CD14-positive monocyte (primary cell): ENCODE measurements at regions not wholly inside any gene's neighbourhood (a gene's known extent, or its start where the extent isn't known, plus 50 kb on each side); places are given as distances from the start of the nearest gene placed in this dataset.

Experiments used
- DNase-seq, 3 donors: peaks; one replicate each; pipeline ENCODE4 v3.0.0-alpha.2; 2011 to 2022
- H2AFZ ChIP-seq: 2 replicates; pipeline ENCODE4 v1.6.0; 2012; ENCODE audit warnings: mild to moderate bottlenecking, low read depth, low read length, inconsistent platforms; ENCODE audit not compliant: insufficient read depth, poor library complexity, severe bottlenecking
- H3K27ac ChIP-seq, 2 donors: 1 replicate in 1 of 2; 2 replicates in 1 of 2; pipeline ENCODE4 v1.5.1; 2012 to 2013; ENCODE audit warnings: low read length in 2 of 2, control low read depth in 1 of 2, inconsistent platforms in 1 of 2, low read depth in 1 of 2, mild to moderate bottlenecking in 1 of 2
- H3K27me3 ChIP-seq, 2 donors: one replicate each; pipeline versions ENCODE4 v1.6.0 to v1.6.1; 2011 to 2013; ENCODE audit warnings: low read length in 2 of 2; ENCODE audit not compliant: control insufficient read depth in 2 of 2, insufficient read depth in 2 of 2
- H3K36me3 ChIP-seq, 2 donors: replicated peaks in 1 of 2; 1 replicate in 1 of 2; 2 replicates in 1 of 2; pipeline versions ENCODE4 v1.5.1 to v1.6.1; 2012 to 2013; ENCODE audit warnings: low read length in 2 of 2, control low read depth in 1 of 2, inconsistent platforms in 1 of 2, mild to moderate bottlenecking in 1 of 2; ENCODE audit not compliant: insufficient read depth in 2 of 2, control insufficient read depth in 1 of 2
- H3K4me1 ChIP-seq, 2 donors: 1 replicate in 1 of 2; 2 replicates in 1 of 2; pipeline versions ENCODE4 v1.5.1 to v1.6.1; 2012 to 2013; ENCODE audit warnings: low read length in 2 of 2, control low read depth in 1 of 2, inconsistent platforms in 1 of 2, mild to moderate bottlenecking in 1 of 2, moderate library complexity in 1 of 2; ENCODE audit not compliant: insufficient read depth in 2 of 2, control insufficient read depth in 1 of 2
- H3K4me2 ChIP-seq: replicated peaks from 2 replicates; pipeline ENCODE3; 2012; ENCODE audit warnings: low read length, moderate library complexity, mild to moderate bottlenecking; ENCODE audit not compliant: poor library complexity, severe bottlenecking; ENCODE audit errors: extremely low read depth
- H3K4me3 ChIP-seq, 3 experiments: fragments of 200-600 bp in 1 of 3; sonication (generic) in 1 of 3; replicated peaks in 1 of 3; 1 replicate in 2 of 3; 2 replicates in 1 of 3; pipeline ENCODE4 v1.5.1; 2011 to 2013; ENCODE audit warnings: low read length in 3 of 3, mild to moderate bottlenecking in 3 of 3, control low read depth in 2 of 3, low read depth in 2 of 3, inconsistent platforms in 1 of 3, moderate library complexity in 1 of 3
- H3K79me2 ChIP-seq: 2 replicates; pipeline ENCODE4 v1.6.0; 2012; ENCODE audit warnings: mild to moderate bottlenecking, control low read depth, inconsistent platforms, low read length, moderate library complexity; ENCODE audit not compliant: insufficient read depth
- H3K9ac ChIP-seq: 2 replicates; pipeline ENCODE4 v1.6.0; 2017; ENCODE audit warnings: low read length, mild to moderate bottlenecking; ENCODE audit not compliant: insufficient read depth, poor library complexity, severe bottlenecking
- H3K9me3 ChIP-seq, 2 donors: replicated peaks in 1 of 2; 1 replicate in 1 of 2; 2 replicates in 1 of 2; pipeline versions ENCODE4 v1.5.1 to v1.6.1; 2012 to 2013; ENCODE audit warnings: low read length in 2 of 2, control low read depth in 1 of 2; ENCODE audit not compliant: control insufficient read depth in 1 of 2, insufficient read depth in 1 of 2
- H4K20me1 ChIP-seq: 2 replicates; pipeline ENCODE4 v1.6.0; 2012; ENCODE audit warnings: mild to moderate bottlenecking, low read length, control low read depth, moderate library complexity; ENCODE audit not compliant: insufficient read depth
- H3K27ac Mint-ChIP-seq, 7 donors: one replicate each; pipeline ENCODE4 v1.8.0; 2020; ENCODE audit warnings: mild to moderate bottlenecking in 7 of 7, mixed read lengths in 7 of 7, moderate library complexity in 6 of 7, inconsistent platforms in 2 of 7
- H3K27me3 Mint-ChIP-seq, 3 donors: one replicate each; pipeline ENCODE4 v1.8.0; 2021 to 2022; ENCODE audit warnings: low read depth in 3 of 3, mild to moderate bottlenecking in 3 of 3, mixed read lengths in 3 of 3, moderate library complexity in 3 of 3, inconsistent platforms in 1 of 3
- H3K36me3 Mint-ChIP-seq, 2 donors: one replicate each; pipeline ENCODE4 v1.8.0; 2020; ENCODE audit warnings: mixed read lengths in 2 of 2, inconsistent platforms in 1 of 2, mild to moderate bottlenecking in 1 of 2
- H3K4me1 Mint-ChIP-seq: one replicate; pipeline ENCODE4 v1.8.0; 2020; ENCODE audit warnings: mild to moderate bottlenecking, mixed read lengths
- H3K4me3 Mint-ChIP-seq, 2 donors: one replicate each; pipeline ENCODE4 v1.8.0; 2020; ENCODE audit warnings: mild to moderate bottlenecking in 2 of 2, mixed read lengths in 2 of 2, moderate library complexity in 1 of 2
- H3K9me3 Mint-ChIP-seq, 7 donors: one replicate each; pipeline ENCODE4 v1.8.0; 2020 to 2022; ENCODE audit warnings: mixed read lengths in 7 of 7, mild to moderate bottlenecking in 6 of 7, moderate library complexity in 6 of 7, inconsistent platforms in 2 of 7
- CTCF ChIP-seq: fragments of 200-600 bp; IDR thresholded peaks from one replicate; pipeline ENCODE4 v1.8.0; 2022; ENCODE audit warnings: antibody characterized with exemption, mild to moderate bottlenecking
- WGBS: methylation state at CpG from one replicate; pipeline ENCODE4 v1.1.5; 2013; ENCODE audit warnings: missing lambda C conversion rate; ENCODE audit not compliant: insufficient coverage; 5-methylcytosine and 5-hydroxymethylcytosine counted together
- intact Hi-C, 2 donors: fragments of 100-400 bp; cut with micrococcal nuclease; formaldehyde crosslinking; loops; one replicate each; pipeline versions ENCODE4 v1.15.0 to v1.15.1; 2023

- Mint-ChIP-seq H3K27ac (no peak overlapping the region), H3K27me3 (peaks cover 0 to 2% (median 0%) of the 10 kb centered on the region in 3 donors), H3K9me3 (peaks cover 0 to 8% (median 3%) of the 10 kb centered on the region in 7 donors), H3K4me3 (no peak overlapping the region), H3K36me3 (no peaks in the 10 kb centered on the region), H3K4me1 (no peaks in the 10 kb centered on the region)
- intact Hi-C loops = no loop called here
- TF ChIP-seq CTCF = no peak
- H3K36me3 ChIP-seq = no peaks in the 10 kb centered on the region
- no peak for DNase-seq
- H3K27ac ChIP-seq = no peak overlapping the region
- H3K9ac ChIP-seq = no peak overlapping the region
- H3K4me3 ChIP-seq = no peak overlapping the region
- H3K27me3 ChIP-seq = no peaks in the 10 kb centered on the region
- no peak overlapping the region for H3K4me2 ChIP-seq
- no peaks in the 10 kb centered on the region for H3K4me1 ChIP-seq
- H4K20me1 ChIP-seq = no peaks in the 10 kb centered on the region
- no peak overlapping the region for H2AFZ ChIP-seq
- no peaks in the 10 kb centered on the region for H3K9me3 ChIP-seq
- no peaks in the 10 kb centered on the region for H3K79me2 ChIP-seq
- WGBS = no CpG with 5 or more reads among the region's 1 CpG
Observed at GRCh38 chr3:87367736-87368135, 91.4 kb upstream of the POU1F1 start.

DNA sequence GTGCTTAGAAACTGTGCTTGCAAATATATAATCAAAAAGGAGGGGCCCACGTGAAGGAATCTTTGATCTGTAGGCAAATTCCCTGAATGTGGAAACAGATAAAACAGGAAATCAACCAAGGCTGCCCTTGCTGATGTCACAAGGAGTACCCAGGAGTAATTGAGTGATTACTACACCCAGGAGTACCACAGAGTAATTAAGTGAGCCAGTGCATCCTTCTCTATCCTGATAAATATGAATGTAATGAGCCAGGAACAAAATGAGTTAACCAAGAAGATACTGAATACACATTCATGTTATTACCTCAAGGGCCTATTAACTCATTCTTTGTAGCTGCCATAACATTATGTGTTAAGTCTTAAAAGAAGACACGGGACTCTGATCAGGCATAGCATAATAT lies 87.3 kb upstream of the POU1F1 start:
- H3K4me1 Mint-ChIP-seq = no peaks in the 10 kb centered on the region
- Histone ChIP-seq H3K4me2 (no peak overlapping the region), H2AFZ (no peak overlapping the region), H3K27me3 (no peaks in the 10 kb centered on the region), H3K27ac (no peak overlapping the region), H4K20me1 (no peaks in the 10 kb centered on the region), H3K4me3 (no peak overlapping the region), H3K9ac (no peak overlapping the region), H3K79me2 (no peaks in the 10 kb centered on the region), H3K36me3 (no peaks in the 10 kb centered on the region), H3K9me3 (no peaks in the 10 kb centered on the region), H3K4me1 (no peaks in the 10 kb centered on the region)
- WGBS = 67% methylated on average over 1 of the region's 2 CpGs
- no peaks in the 10 kb centered on the region for H3K36me3 Mint-ChIP-seq
- no peak overlapping the region for H3K27ac Mint-ChIP-seq
- H3K9me3 Mint-ChIP-seq = peaks cover 0 to 8% (median 3%) of the 10 kb centered on the region in 7 donors
- intact Hi-C loops = no loop called here
- H3K4me3 Mint-ChIP-seq = no peak overlapping the region
- H3K27me3 Mint-ChIP-seq = peaks cover 0 to 2% (median 0%) of the 10 kb centered on the region in 3 donors
- no peak for DNase-seq
- TF ChIP-seq CTCF = no peak
